Adrenal gland (tissue), 9 donors: ENCODE measurements at regions not wholly inside any gene's neighbourhood (a gene's known extent, or its start where the extent isn't known, plus 50 kb on each side); places are given as distances from the start of the nearest gene placed in this dataset.

Source experiments
- DNase-seq, 7 donors: peaks; one replicate each; pipeline ENCODE4 v3.0.0-alpha.2; 2019 to 2020
- H3K27ac ChIP-seq, 5 donors: fragments of 200-600 bp; sonication (generic) in 4 of 5; 1 replicate in 3 of 5; 2 replicates in 2 of 5; pipeline versions ENCODE4 v1.5.1 to v1.8.0; 2016 to 2020; ENCODE audit warnings: mild to moderate bottlenecking in 1 of 5
- H3K27me3 ChIP-seq: fragments of 200-600 bp; 2 replicates; pipeline ENCODE4 v1.8.0; 2021
- H3K36me3 ChIP-seq, 2 donors: fragments of 200-600 bp; replicated peaks in 1 of 2; 1 replicate in 1 of 2; 2 replicates in 1 of 2; pipeline versions ENCODE4 v1.5.1 to v1.8.0; 2018 to 2022
- H3K4me1 ChIP-seq, 2 donors: fragments of 200-600 bp; replicated peaks in 1 of 2; 1 replicate in 1 of 2; 2 replicates in 1 of 2; pipeline versions ENCODE4 v1.5.1 to v1.8.0; 2018 to 2021
- H3K4me3 ChIP-seq, 4 donors: fragments of 200-600 bp; sonication (generic) in 3 of 4; one replicate each; pipeline ENCODE4 v1.5.1; 2016 to 2018
- H3K9me3 ChIP-seq, 3 donors: fragments of 200-600 bp; sonication (generic) in 1 of 3; replicated peaks in 1 of 3; 1 replicate in 2 of 3; 2 replicates in 1 of 3; pipeline versions ENCODE4 v1.5.1 to v1.8.0; 2016 to 2021
- POLR2A ChIP-seq, 2 donors: fragments of 450-650 bp; IDR thresholded peaks; one replicate each; pipeline ENCODE4 v1.6.1; 2017; ENCODE audit warnings: antibody characterized with exemption in 2 of 2, mild to moderate bottlenecking in 2 of 2, moderate library complexity in 1 of 2
- WGBS, 4 donors: extraction: QIAGEN DNeasy Blood & Tissue Kit in 2 of 4; methylation state at CpG; one replicate each; pipeline versions ENCODE4 v1.1.5 to v1.1.7; 2013 to 2017; 5-methylcytosine and 5-hydroxymethylcytosine counted together
- intact Hi-C, 2 donors: fragments of 100-400 bp; cut with DNase I; formaldehyde crosslinking; loops; one replicate each; pipeline versions ENCODE4 v1.14.1 to v1.15.0; 2022 to 2023
- TF ChIP-seq, protein P1 (sequence below), 6 experiments: fragments of 450-650 bp in 4 of 6; fragments of 200-600 bp in 2 of 6; sonication (generic) in 1 of 6; IDR thresholded peaks; 1 replicate in 5 of 6; 2 replicates in 1 of 6; pipeline versions ENCODE4 v1.5.1 to v1.8.0; 2016 to 2021; ENCODE audit warnings: antibody characterized with exemption in 6 of 6, mild to moderate bottlenecking in 2 of 6, moderate library complexity in 1 of 6
- donor health status: healthy with polysubstance abuse.
- donor health status: Bipolar disorder and iron deficiency.
- donor health status: DM: yes; HTN: yes; CAD: no.
- donor health status: DM: no; HTN: no; CAD: no.
- donor health status: DM: no; HTN: no; CAD: no.

DNA sequence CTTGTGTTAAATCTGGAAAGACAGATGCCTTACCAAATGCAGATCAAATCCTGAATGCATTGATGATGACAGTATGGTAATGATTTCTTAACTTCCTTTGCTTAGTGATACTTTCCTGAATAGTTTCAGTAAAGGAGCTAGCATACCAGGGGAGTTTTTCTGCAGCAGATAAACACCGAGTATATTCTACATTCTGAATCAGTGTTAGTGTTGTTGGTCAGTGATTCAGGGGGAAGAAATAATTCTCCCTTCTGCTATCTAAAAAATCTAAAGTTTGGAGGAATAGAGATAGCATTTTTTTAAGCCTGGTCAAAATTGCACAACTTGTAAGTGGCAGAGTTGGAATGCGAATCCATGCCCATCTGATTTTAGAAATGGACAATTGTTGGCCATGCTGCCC lies 512.2 kb upstream of the MARCKS start:
- no peak for DNase-seq
- H3K36me3 ChIP-seq, result no peaks in the 10 kb centered on the region
- intact Hi-C loops, result no loop called here
- H3K4me1 ChIP-seq, result no peaks in the 10 kb centered on the region
- WGBS, 4 donors, result 84 to 92% (median 88%) methylated on average over 2 of the region's 2 CpGs
- no peaks in the 10 kb centered on the region for H3K9me3 ChIP-seq
- H3K27me3 ChIP-seq, result no peaks in the 10 kb centered on the region
- H3K27ac ChIP-seq, result no peak overlapping the region
- TF ChIP-seq, protein P1, sequence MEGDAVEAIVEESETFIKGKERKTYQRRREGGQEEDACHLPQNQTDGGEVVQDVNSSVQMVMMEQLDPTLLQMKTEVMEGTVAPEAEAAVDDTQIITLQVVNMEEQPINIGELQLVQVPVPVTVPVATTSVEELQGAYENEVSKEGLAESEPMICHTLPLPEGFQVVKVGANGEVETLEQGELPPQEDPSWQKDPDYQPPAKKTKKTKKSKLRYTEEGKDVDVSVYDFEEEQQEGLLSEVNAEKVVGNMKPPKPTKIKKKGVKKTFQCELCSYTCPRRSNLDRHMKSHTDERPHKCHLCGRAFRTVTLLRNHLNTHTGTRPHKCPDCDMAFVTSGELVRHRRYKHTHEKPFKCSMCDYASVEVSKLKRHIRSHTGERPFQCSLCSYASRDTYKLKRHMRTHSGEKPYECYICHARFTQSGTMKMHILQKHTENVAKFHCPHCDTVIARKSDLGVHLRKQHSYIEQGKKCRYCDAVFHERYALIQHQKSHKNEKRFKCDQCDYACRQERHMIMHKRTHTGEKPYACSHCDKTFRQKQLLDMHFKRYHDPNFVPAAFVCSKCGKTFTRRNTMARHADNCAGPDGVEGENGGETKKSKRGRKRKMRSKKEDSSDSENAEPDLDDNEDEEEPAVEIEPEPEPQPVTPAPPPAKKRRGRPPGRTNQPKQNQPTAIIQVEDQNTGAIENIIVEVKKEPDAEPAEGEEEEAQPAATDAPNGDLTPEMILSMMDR (IDR thresholded peaks at IDR 0.05), result no peak
- H3K4me3 ChIP-seq, result no peak overlapping the region

- no peaks in the 10 kb centered on the region for H3K9me3 ChIP-seq
- intact Hi-C loops, result no loop called here
- WGBS, 4 donors, result 38 to 55% (median 48%) methylated on average over 3 of the region's 3 CpGs
- no peaks in the 10 kb centered on the region for H3K27me3 ChIP-seq
- H3K27ac ChIP-seq, result no peak overlapping the region
- no peak overlapping the region for H3K4me3 ChIP-seq
- DNase-seq, result no peak
- H3K4me1 ChIP-seq, result peaks cover 8 to 11% of the 10 kb centered on the region in 2 donors
- TF ChIP-seq, protein P1 (IDR thresholded peaks at IDR 0.05), result no peak
- no peak for TF ChIP-seq POLR2A (IDR thresholded peaks at IDR 0.05)
- no peaks in the 10 kb centered on the region for H3K36me3 ChIP-seq
Observed at GRCh38 chr6:113347436-113347835, 509.7 kb upstream of the MARCKS start.

- no peak for DNase-seq
- Histone ChIP-seq H3K36me3 (no peaks in the 10 kb centered on the region), H3K27ac (no peak overlapping the region), H3K4me1 (peaks cover 8 to 11% of the 10 kb centered on the region in 2 donors), H3K9me3 (no peaks in the 10 kb centered on the region), H3K4me3 (no peak overlapping the region), H3K27me3 (no peaks in the 10 kb centered on the region)
- intact Hi-C loops, result no loop called here
- WGBS, 4 donors, result 0 to 71% (median 35%) methylated on average over 1 of the region's 1 CpG
- TF ChIP-seq, protein P1 (IDR thresholded peaks at IDR 0.05), result no peak
- no peak for TF ChIP-seq POLR2A (IDR thresholded peaks at IDR 0.05)
Observed at GRCh38 chr6:113350461-113350860, 506.7 kb upstream of the MARCKS start.

- WGBS, 4 donors, result 34 to 53% (median 40%) methylated on average over 4 of the region's 4 CpGs
- Histone ChIP-seq H3K4me3 (no peak overlapping the region), H3K27ac (no peak overlapping the region), H3K27me3 (no peaks in the 10 kb centered on the region), H3K9me3 (no peaks in the 10 kb centered on the region), H3K4me1 (peaks cover 8 to 11% of the 10 kb centered on the region in 2 donors), H3K36me3 (no peaks in the 10 kb centered on the region)
- intact Hi-C loops, result no loop called here
- no peak for DNase-seq
- no peak for TF ChIP-seq POLR2A (IDR thresholded peaks at IDR 0.05)
- TF ChIP-seq, protein P1 (IDR thresholded peaks at IDR 0.05), result no peak
Observed at GRCh38 chr6:113351173-113351834, 505.8 kb upstream of the MARCKS start.
